Breast epithelium (tissue), 3 donors: ENCODE measurements at regions not wholly inside any gene's neighbourhood (a gene's known extent, or its start where the extent isn't known, plus 50 kb on each side); places are given as distances from the start of the nearest gene placed in this dataset.
"Not testable (repeated sequence)": the region's sequence is repeated elsewhere in the genome, so short reads cannot be mapped to it uniquely, and the experiment has no call there.

ENCODE experiments used
- CTCF ChIP-seq, 3 donors: fragments of 450-650 bp; IDR thresholded peaks; one replicate each; pipeline ENCODE4 v1.5.1; 2016 to 2017; ENCODE audit warnings: antibody characterized with exemption in 3 of 3, mild to moderate bottlenecking in 3 of 3, moderate library complexity in 3 of 3
- POLR2A ChIP-seq: fragments of 450-650 bp; IDR thresholded peaks from one replicate; pipeline ENCODE4 v1.6.1; 2016; ENCODE audit warnings: antibody characterized with exemption, mild to moderate bottlenecking, moderate library complexity
- POLR2AphosphoS5 ChIP-seq, 3 donors: sonication (generic); formaldehyde crosslinking; IDR thresholded peaks; one replicate each; pipeline ENCODE4 v1.6.1; 2017; ENCODE audit warnings: antibody characterized with exemption in 3 of 3

- TF ChIP-seq POLR2A; CTCF (IDR thresholded peaks at IDR 0.05); POLR2AphosphoS5 (IDR thresholded peaks at IDR 0.05): not testable (repeated sequence)
Observed at GRCh38 chr17:30722114-30722780, 102.2 kb downstream of the CRLF3 start.
